ENCODE measurements at regions not wholly inside any gene's neighbourhood (a gene's known extent, or its start where the extent isn't known, plus 50 kb on each side); places are given as distances from the start of the nearest gene placed in this dataset.

DNA sequence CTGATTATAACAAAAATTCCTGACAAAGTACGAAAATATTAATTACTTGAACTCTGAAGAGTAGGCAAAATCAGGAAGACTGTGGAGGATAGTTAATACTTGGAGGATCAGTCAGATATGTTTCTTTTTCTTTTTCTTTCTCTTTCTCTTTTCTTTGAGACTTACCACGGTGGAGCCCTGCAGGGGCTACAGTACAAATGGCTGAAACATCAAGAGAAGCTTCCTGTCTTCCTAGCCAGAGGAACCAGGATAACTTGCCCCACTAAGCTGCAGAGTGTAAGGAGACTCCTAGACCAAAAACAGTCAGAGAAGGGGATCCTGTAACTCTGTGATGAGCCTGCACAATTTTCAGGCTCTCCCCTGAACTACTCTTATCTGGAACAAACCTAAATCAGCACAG is 324.6 kb upstream of the TYRP1 start:
- TF ChIP-seq, protein P1, sequence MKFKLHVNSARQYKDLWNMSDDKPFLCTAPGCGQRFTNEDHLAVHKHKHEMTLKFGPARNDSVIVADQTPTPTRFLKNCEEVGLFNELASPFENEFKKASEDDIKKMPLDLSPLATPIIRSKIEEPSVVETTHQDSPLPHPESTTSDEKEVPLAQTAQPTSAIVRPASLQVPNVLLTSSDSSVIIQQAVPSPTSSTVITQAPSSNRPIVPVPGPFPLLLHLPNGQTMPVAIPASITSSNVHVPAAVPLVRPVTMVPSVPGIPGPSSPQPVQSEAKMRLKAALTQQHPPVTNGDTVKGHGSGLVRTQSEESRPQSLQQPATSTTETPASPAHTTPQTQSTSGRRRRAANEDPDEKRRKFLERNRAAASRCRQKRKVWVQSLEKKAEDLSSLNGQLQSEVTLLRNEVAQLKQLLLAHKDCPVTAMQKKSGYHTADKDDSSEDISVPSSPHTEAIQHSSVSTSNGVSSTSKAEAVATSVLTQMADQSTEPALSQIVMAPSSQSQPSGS (CRISPR knock-in tag; IDR thresholded peaks at IDR 0.05; ENCODE audit: borderline replicate concordance, low read depth), result no peak
- TF ChIP-seq, protein P2, sequence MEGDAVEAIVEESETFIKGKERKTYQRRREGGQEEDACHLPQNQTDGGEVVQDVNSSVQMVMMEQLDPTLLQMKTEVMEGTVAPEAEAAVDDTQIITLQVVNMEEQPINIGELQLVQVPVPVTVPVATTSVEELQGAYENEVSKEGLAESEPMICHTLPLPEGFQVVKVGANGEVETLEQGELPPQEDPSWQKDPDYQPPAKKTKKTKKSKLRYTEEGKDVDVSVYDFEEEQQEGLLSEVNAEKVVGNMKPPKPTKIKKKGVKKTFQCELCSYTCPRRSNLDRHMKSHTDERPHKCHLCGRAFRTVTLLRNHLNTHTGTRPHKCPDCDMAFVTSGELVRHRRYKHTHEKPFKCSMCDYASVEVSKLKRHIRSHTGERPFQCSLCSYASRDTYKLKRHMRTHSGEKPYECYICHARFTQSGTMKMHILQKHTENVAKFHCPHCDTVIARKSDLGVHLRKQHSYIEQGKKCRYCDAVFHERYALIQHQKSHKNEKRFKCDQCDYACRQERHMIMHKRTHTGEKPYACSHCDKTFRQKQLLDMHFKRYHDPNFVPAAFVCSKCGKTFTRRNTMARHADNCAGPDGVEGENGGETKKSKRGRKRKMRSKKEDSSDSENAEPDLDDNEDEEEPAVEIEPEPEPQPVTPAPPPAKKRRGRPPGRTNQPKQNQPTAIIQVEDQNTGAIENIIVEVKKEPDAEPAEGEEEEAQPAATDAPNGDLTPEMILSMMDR (IDR thresholded peaks at IDR 0.05), result no peak
- no peak for TF ChIP-seq ATF1 (CRISPR knock-in tag; IDR thresholded peaks at IDR 0.05)
